ENCODE measurements at regions not wholly inside any gene's neighbourhood (a gene's known extent, or its start where the extent isn't known, plus 50 kb on each side); places are given as distances from the start of the nearest gene placed in this dataset.

DNA sequence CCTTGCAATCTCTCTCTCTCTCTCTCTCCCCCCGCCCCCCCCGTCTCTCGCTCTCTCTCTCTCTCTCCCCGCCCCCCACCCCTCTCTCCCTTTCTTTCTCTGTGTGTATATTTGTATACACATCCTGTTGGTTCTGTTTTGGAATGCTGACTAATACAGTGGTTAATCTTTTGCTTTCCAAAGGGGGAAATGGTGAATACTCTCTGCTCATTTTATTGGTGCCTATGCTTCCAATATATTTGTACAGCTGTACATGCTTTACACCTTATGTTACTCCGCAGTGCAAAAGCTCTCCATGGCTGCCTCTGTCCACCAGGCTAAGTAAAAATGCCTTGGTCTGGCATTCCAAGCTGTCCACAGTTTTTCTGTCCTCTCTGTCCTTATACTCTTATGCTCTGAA, 158.8 kb downstream of the RBMX2 start:
- Histone ChIP-seq H3K27me3 (ENCODE audit: insufficient read depth, low read length) (0 out of 2 replicates have a peak, but pooled peaks cover 2% of the 10 kb centered on the region), H3K4me1 (ENCODE audit: control insufficient read depth in 1 of 2, insufficient read depth in 2 of 2, low read length in 2 of 2) (no peaks in the 10 kb centered on the region), H3K4me3 (replicated peaks in 1 of 2; ENCODE audit: low read depth in 1 of 2, low read length in 2 of 2) (no peak overlapping the region), H3K9me2 (ENCODE audit: insufficient read depth) (no peaks in the 10 kb centered on the region), H3K9me3 (ENCODE audit: control insufficient read depth in 1 of 2, insufficient read depth in 1 of 2, low read depth in 1 of 2, low read length in 2 of 2) (no peaks in the 10 kb centered on the region), H3K9ac (ENCODE audit: low read length) (no peak overlapping the region), H3K79me2 (ENCODE audit: insufficient read depth, low read length) (no peaks in the 10 kb centered on the region), H3K27ac (ENCODE audit: low read depth, low read length) (no peak overlapping the region), H3K36me3 (ENCODE audit: control insufficient read depth in 1 of 2, insufficient read depth in 2 of 2, low read length in 2 of 2) (no peaks in the 10 kb centered on the region), H3K4me2 (ENCODE audit: low read length) (no peak overlapping the region), H2AFZ (ENCODE audit: low read depth, low read length, poor library complexity, severe bottlenecking) (no peak overlapping the region), H4K20me1 (ENCODE audit: insufficient read depth) (no peaks in the 10 kb centered on the region)
- DNase-seq (ENCODE audit: low read depth, low spot score), result no peak
- TF ChIP-seq SIN3A (IDR thresholded peaks at IDR 0.05; ENCODE audit: low read depth), result no peak
- TF ChIP-seq POLR2A (IDR thresholded peaks at IDR 0.05; ENCODE audit: borderline replicate concordance, extremely low read depth, insufficient read depth, insufficient read length), result no peak
- TF ChIP-seq ELF1 (IDR thresholded peaks at IDR 0.05; ENCODE audit: borderline replicate concordance, low read depth), result no peak
- no peak for TF ChIP-seq CEBPB (IDR thresholded peaks at IDR 0.05; ENCODE audit: low read depth)
- no peak for TF ChIP-seq TCF7L2 (IDR thresholded peaks at IDR 0.05; ENCODE audit: borderline replicate concordance, extremely low read depth, insufficient read depth, insufficient read length)
- no peak for TF ChIP-seq JUND (IDR thresholded peaks at IDR 0.05)
- TF ChIP-seq, protein P1, sequence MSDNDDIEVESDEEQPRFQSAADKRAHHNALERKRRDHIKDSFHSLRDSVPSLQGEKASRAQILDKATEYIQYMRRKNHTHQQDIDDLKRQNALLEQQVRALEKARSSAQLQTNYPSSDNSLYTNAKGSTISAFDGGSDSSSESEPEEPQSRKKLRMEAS (IDR thresholded peaks at IDR 0.05), result no peak
- TF ChIP-seq EZH2 (IDR thresholded peaks at IDR 0.05), result no peak
- TF ChIP-seq YY1 (IDR thresholded peaks at IDR 0.05; ENCODE audit: extremely low read depth, insufficient replicate concordance, low read depth, low read length), result no peak
- TF ChIP-seq, protein P2, sequence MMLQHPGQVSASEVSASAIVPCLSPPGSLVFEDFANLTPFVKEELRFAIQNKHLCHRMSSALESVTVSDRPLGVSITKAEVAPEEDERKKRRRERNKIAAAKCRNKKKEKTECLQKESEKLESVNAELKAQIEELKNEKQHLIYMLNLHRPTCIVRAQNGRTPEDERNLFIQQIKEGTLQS (IDR thresholded peaks at IDR 0.05), result no peak
- TF ChIP-seq POLR2AphosphoS5 (IDR thresholded peaks at IDR 0.05; ENCODE audit: low read depth, low read length), result no peak
- no peak for TF ChIP-seq SP1 (IDR thresholded peaks at IDR 0.05; ENCODE audit: low read depth)
- no peak for TF ChIP-seq SRF (IDR thresholded peaks at IDR 0.05; ENCODE audit: low read depth)
- no peak for TF ChIP-seq CBX3 (IDR thresholded peaks at IDR 0.05; ENCODE audit: low read depth)
- TF ChIP-seq ZNF274 (IDR thresholded peaks at IDR 0.05; ENCODE audit: low read depth, low read length), result no peak
- no peak for TF ChIP-seq EGR1 (IDR thresholded peaks at IDR 0.05; ENCODE audit: low read depth)
- TF ChIP-seq RAD21 (IDR thresholded peaks at IDR 0.05; ENCODE audit: low read depth), result no peak
- no peak for TF ChIP-seq FOSL1 (IDR thresholded peaks at IDR 0.05; ENCODE audit: low read depth)
- POLR2A ChIA-PET, result no interaction called here
- no TSS peak for BruUV-seq (replicated peaks)
- CTCF ChIA-PET, result interaction anchor here (1.3 kb wide), 1 partner anchor 16 kb away, joined by 3 read pairs; no protein-coding TSS in a partner anchor
- RAD21 ChIA-PET (ENCODE audit: low non-redundant PET in 1 of 2, low total read pairs in 2 of 2, uncharacterized antibody in 2 of 2, unreplicated experiment in 2 of 2), result no interaction called here
- intact Hi-C loops (cut with micrococcal nuclease), result no loop called here
- no peak for ATAC-seq
